DMS153 treated with DMSO at 0.1 percent for 48 hours (cell line): ENCODE measurements at regions not wholly inside any gene's neighbourhood (a gene's known extent, or its start where the extent isn't known, plus 50 kb on each side); places are given as distances from the start of the nearest gene placed in this dataset.
"Not testable (repeated sequence)": the region's sequence is repeated elsewhere in the genome, so short reads cannot be mapped to it uniquely, and the experiment has no call there.

Experiments used
- DNase-seq: peaks from one replicate; lab custom pipeline; 2025; ENCODE audit not compliant: unreplicated experiment; lab: John Stamatoyannopoulos, UW

GRCh38 chr22:35138521-35138920, 72.6 kb downstream of the ISX start:
- no peak for DNase-seq

DNA sequence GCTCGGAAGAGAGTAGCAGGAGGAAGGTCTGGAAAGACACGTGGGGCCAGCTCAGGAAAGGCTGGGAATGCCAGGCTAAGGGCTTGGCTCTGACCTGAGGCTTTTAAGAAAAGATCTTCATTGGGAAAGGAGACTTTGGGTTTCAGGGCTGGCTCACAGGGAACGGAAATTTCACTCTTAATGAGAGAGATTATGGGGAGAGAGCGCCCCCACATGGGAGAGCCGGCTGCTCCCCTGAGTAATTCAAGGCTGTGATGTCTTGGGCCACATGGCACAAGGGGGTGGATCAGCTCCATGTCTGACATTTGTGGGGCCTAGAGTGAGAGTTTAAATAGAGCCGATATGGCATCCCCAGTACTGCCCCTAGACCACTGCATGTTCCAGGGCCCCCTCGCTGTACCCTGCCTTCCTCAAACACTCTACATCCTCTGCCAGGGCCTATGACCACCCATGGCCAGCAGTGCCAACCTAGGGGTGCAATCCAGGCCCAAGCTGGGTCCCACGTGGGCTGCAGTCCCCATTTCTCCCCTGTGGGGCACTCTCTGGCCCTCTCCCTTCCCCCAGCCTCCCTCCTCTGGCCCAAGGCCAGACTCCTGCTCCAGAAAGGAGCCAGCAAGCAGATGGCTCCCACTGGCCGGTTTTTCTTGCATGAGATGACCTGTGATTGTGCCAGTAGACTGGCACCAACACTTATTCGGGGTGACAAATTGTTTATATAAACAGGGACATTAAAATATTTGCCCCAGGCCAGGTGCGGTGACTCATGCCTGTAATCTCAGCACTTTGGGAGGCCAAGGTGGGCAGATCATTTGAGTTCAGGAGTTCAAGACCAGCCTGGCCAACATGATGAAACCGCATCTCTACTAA, 75.2 kb downstream of the ISX start:
- DNase-seq: no peak

DNA sequence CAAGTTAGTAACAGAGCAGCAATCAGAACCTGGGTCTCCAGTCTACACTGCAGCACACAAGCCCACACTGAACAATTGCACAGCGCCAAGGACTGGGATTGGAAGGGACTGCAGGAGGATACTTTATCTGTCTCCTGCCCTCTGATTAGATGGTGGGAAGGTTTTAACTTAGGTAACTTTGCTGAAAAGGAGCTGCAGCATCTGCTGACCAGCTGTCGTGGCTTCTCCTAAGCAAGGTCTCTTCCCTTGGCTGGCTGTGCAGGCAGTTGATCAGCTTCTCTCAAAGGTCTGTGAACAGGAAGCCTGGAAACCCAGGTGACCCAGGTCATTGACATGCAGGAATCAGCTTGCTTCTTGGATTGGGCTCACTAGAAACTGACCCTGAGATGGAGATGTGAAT, 82.4 kb downstream of the ISX start:
- DNase-seq: no peak

GRCh38 chr22:35148866-35149548, 83.0 kb downstream of the ISX start:
- DNase-seq: no peak

DNA sequence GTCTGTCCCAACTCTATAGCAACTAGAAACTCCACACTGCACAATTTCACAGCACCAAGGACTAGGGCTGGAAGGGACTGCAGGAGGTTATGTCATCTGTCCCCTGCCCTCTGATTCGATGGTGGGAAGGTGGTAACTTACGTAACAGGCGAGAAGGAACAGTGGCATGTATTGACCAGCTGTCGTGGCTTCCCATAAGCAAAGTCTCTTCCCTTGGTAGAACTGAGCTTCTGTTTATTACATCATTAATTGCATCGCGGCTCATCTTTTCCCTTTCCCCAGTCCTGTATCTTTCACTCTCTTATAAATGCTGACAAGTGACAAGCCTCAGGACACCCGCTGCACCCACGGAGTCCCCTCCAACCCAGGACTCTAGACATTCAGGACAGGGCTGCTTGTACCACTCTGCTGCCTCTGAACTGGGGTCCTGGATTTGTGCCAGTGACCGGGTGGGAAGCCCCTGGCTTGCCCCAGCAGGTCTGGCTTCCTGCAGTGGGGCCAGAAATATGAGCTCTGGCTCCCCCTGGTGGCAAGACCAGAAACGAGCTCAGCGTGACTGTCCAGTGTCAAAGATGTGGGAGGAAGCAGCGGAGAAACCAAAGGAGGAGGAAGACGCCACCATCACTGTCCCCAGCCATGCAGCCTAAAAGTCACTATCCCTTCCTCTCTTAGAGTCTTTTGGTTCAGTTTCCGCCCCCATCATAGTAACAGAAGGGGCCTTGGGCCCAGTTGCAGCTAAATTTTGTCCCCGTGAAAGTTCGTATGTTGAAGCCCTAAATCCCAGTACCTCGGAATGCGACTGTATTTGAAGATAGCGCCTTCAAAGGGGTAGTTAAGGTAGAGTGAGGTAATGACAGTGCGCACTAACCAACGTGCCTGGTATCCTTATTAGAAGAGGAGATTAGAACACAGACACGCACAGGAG, 84.5 kb downstream of the ISX start:
- DNase-seq: peak; percentile 42

DNA sequence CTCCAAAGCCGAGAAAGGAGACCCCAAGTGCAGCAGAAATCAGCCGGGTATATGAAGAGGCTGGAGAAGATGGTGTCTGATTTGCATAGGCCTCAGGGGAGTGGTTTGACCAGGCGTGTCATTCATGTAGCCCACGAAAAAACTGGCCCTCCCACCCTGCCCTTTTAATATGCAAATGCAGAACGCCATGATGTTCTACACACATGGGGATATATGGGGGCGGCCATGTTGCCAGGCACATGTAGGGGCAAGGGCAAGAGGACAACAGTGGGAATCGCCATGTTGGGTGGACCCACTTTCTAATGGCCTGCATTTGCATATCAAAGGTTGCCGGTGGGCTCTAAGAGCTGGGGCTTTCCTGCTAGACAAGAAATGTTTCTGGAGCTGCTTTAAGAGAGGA, 86.4 kb downstream of the ISX start:
- DNase-seq: no peak

- peak; percentile 49 for DNase-seq
Measured at GRCh38 chr22:35154937-35155387, 89.0 kb downstream of the ISX start.

DNA sequence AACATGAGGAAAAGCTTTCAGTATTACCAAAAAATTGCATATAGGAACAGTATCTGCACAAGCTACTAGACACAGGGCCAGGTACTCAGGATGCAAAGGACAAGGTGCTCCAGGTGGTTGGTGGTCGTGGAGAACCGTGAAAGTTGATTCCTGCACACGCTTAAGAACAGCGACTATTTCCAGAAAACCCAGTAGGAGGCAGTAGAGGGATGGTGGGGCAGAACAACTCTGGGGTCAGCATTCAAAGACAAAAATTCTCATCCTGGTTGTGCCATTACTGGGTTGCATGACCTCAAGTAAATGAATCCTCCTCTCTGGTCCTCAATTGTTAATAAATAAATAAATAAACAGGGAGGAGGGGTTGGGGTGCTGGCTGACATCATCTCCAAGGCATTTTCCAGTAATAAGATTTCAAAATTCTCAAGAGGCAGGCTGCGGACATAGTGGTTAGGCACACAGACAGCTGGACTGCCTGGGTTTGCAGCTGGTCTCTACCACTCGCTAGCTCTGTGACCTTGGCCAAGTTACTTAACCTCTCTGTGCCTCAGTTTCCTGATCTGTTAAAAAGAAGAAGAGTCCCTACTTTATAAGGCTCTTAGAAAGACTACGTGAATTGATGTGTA, 89.6 kb downstream of the ISX start:
- no peak for DNase-seq

DNA sequence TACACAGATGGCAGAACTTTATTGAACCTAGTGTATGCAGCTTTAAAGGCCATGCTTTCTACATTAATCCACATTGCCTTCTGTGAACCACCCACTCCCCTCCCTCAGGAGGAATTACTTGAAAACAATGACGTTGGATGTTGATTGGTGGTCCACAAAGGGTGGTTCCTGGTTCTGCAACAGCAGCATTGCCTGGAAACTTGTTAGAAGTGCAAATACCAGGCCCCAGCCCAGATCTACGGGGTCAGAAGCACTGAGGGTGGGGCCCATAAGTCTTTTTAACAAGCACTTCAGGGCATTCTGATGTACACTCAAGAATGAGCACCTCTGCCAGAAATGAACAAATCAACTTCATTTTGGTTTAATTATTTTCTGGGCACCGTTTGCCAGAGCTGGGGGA, 91.0 kb downstream of the ISX start:
- DNase-seq: no peak

GRCh38 chr22:35158336-35158735, 92.4 kb downstream of the ISX start:
- DNase-seq: no peak

DNA sequence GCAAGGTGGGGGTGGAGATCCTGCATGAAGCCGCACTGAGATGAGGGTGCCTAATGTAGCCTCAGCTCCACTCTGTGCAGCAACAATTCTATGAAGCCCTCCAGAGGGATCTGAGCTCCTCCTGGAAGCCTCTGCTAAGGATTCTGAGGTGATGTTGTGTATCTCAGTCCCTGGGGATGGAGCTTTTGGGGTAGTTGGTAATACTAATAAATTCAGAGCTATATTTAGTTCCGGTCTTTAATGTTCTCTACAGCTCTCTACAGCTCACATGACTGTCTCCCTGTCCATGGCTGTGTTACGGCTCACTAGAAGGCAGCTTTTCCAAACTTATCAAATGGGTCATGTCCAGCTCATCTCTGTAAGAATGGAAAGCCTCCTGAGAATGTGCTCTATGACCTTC, 93.4 kb downstream of the ISX start:
- no peak for DNase-seq

DNA sequence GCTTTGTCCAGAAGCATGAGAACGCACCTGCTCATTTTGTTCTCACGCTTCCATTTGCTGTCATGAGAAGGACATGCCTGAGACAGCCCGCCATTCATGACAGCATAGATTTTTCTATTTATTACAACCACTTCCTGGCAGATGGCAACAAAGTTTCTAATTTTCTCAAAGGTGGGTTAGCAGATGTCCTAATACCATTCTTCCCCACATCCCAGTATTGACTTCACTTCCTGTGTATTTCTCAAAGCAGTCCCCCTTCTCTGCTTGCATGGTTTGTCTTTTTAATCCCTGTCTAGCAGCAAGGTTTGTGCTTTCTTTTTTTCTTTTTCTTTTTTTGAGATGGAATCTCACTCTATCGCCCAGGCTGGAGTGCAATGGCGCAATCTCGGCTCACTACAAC, 94.3 kb downstream of the ISX start:
- no peak for DNase-seq

DNA sequence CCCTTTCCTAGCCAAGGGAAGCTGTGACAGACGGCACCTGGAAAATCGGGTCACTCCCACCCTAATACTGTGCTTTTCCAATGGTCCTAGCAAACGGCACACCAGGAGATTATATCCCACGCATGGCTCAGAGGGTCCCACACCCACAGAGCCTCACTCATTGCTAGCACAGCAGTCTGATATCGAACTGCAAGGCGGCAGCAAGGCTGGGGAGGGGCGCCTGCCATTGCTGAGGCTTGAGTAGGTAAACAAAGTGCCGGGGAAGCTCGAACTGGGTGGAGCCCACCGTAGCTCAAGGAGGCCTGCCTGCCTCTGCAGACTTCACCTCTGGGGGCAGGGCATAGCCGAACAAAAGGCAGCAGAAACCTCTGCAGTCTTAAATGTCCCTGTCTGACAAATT, 91.4 kb upstream of the HMGXB4 start:
- DNase-seq: not testable (repeated sequence)

DNA sequence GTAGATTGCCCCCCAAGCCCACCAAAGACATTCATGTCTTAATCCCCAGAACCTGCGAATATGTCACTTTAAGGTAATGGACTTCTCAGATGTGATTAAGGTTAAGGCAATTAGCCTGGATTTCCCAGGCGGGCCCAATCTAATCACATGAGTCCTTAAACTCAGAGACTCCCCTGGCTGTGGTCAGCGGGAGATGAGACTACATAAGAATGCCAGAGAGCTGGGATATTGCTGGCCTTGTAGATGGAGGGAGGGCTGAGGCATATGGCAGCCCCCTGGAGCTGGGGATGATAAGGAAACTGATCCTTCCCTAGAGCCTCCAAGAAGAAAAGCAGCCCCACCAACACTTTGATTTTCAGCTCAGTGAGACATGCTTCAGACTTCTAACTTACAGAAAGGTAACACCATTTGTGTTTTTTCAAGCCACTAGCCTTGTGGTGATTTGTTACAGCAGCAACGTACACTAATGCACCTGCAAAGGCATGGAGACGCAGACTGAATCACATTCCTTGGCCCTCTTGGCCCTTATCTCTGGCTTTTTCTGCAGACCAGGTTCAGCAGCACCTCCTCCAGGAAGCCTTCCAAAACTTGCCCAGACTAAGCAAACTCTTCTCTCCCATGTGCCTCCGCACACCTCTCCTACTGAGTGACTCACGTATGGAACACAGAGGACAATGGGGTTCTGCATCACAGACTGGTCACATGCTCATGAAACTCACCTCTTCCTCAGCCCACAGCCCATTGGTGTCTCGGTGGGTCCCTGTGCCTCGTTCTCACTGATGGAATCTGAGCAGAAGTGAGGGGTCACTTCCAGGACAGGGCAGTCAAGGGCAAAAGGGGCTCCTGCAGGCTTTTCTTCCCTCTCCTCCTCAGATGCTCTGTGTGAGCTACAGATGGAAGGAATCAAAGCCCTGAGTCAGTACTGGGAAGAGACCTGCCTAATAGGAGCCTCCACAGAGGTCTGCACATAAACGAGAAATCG, 86.3 kb upstream of the HMGXB4 start:
- DNase-seq: no peak

DNA sequence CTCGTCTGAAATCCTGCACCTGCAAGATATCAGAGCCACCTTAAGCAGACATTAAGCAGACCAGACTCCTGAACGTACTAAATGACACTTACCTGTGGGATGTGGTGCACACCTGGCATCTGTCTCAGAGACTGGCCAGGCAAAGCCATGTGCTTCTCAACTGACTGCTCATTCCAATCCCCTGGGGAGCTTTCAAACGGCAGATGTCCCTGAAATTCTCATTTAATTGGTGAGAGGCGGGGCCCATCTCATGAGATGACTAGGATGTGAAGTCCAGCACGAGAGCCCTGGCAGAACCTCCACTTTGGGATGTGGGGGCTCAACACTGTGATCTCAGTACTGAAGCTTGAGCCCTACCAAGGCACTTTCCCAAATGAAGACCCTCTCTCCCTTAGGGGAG, 84.9 kb upstream of the HMGXB4 start:
- DNase-seq: peak; percentile 81

- DNase-seq: no peak
Measured at GRCh38 chr22:35173655-35174054, 83.6 kb upstream of the HMGXB4 start.

DNA sequence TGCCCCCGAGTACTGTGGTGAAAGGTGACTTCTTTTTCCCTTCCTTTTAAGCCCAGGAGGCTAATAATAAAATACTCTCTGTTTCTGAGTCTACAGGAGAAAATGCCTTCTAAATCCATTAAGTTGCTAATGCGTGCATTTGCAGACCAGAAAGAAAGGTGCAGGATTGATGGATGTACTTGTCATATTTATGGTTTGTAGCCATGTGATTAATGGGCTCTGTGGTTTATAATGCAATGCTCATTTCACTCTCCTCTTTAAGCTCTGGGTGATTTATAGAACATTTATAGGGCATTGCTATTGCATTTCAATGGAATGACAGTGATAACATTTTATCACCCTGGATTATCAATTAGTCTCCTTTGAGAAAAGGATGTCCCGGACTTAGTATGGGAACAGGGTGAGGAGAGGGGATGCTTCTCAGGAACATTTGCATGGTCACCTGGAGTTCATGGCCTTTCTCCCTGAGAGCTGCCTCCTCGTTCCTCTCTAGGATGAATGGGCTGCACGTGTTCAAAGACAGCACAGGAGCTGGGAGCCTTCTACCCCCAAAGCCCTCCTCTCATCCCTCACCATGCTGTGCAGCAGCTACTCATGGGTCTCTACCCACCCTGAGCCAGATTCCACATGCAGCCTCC, 82.8 kb upstream of the HMGXB4 start:
- DNase-seq: no peak

- DNase-seq: no peak
Measured at GRCh38 chr22:35175392-35175791, 81.9 kb upstream of the HMGXB4 start.

DNA sequence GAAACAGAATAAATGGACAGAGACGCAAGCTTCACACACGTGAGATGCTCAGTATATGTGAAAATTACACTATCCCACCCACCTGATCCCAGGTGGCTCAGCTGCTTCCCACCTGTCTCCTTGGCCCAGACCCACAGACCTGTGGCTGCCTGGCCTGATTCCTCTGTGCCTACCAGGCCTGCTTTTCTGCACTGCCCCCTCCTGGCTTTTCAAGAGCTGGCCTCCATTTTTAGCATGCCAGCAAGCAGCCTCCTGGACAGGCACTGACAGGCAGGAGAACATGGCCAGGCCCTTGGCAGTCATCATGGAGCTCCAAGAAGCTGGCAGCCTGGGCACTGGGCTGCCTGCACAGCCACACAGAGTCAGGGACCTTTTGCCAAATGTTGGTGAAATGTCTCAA, 79.5 kb upstream of the HMGXB4 start:
- DNase-seq: no peak
